ENCODE measurements at regions not wholly inside any gene's neighbourhood (a gene's known extent, or its start where the extent isn't known, plus 50 kb on each side); places are given as distances from the start of the nearest gene placed in this dataset.
"Not testable (repeated sequence)": the region's sequence is repeated elsewhere in the genome, so short reads cannot be mapped to it uniquely, and the experiment has no call there.

GRCh38 chr6:168826726-168827585 is 386.0 kb downstream of the SMOC2 start:
- no peak for TF ChIP-seq ZNF274 (IDR thresholded peaks at IDR 0.05; ENCODE audit: low read depth, low read length)
- H3K4me3 ChIP-seq (ENCODE audit: low read length), result no peak overlapping the region

- no peak overlapping the region for H3K4me3 ChIP-seq (ENCODE audit: low read length)
- no peak for TF ChIP-seq ZNF274 (IDR thresholded peaks at IDR 0.05; ENCODE audit: low read depth, low read length)
Measured at GRCh38 chr6:168826078-168826390, 385.1 kb downstream of the SMOC2 start.

GRCh38 chr6:168825226-168826077 is 384.5 kb downstream of the SMOC2 start:
- TF ChIP-seq ZNF274 (IDR thresholded peaks at IDR 0.05; ENCODE audit: low read depth, low read length), result no peak
- no peak overlapping the region for H3K4me3 ChIP-seq (ENCODE audit: low read length)

GRCh38 chr6:168823397-168824212 is 382.6 kb downstream of the SMOC2 start:
- TF ChIP-seq ZNF274 (IDR thresholded peaks at IDR 0.05; ENCODE audit: low read depth, low read length), result no peak
- no peak overlapping the region for H3K4me3 ChIP-seq (ENCODE audit: low read length)

GRCh38 chr6:168822376-168822775 is 381.4 kb downstream of the SMOC2 start:
- TF ChIP-seq ZNF274 (IDR thresholded peaks at IDR 0.05; ENCODE audit: low read depth, low read length), result no peak
- H3K4me3 ChIP-seq (ENCODE audit: low read length), result no peak overlapping the region

- no peak overlapping the region for H3K4me3 ChIP-seq (ENCODE audit: low read length)
- no peak for TF ChIP-seq ZNF274 (IDR thresholded peaks at IDR 0.05; ENCODE audit: low read depth, low read length)
Measured at GRCh38 chr6:168819546-168819945, 378.6 kb downstream of the SMOC2 start.

GRCh38 chr6:168817558-168818159 is 376.7 kb downstream of the SMOC2 start:
- TF ChIP-seq ZNF274 (IDR thresholded peaks at IDR 0.05; ENCODE audit: low read depth, low read length), result no peak
- H3K4me3 ChIP-seq (ENCODE audit: low read length), result no peak overlapping the region

GRCh38 chr6:168815229-168815628 is 374.2 kb downstream of the SMOC2 start:
- no peak for TF ChIP-seq ZNF274 (IDR thresholded peaks at IDR 0.05; ENCODE audit: low read depth, low read length)
- H3K4me3 ChIP-seq (ENCODE audit: low read length), result no peak overlapping the region

GRCh38 chr6:168808232-168808631 is 367.2 kb downstream of the SMOC2 start:
- TF ChIP-seq ZNF274 (IDR thresholded peaks at IDR 0.05; ENCODE audit: low read depth, low read length), result no peak
- H3K4me3 ChIP-seq (ENCODE audit: low read length), result no peak overlapping the region

- TF ChIP-seq ZNF274 (IDR thresholded peaks at IDR 0.05; ENCODE audit: low read depth, low read length), result no peak
- H3K4me3 ChIP-seq (ENCODE audit: low read length), result no peak overlapping the region
Measured at GRCh38 chr6:168804331-168804730, 363.3 kb downstream of the SMOC2 start.

- TF ChIP-seq ZNF274 (IDR thresholded peaks at IDR 0.05; ENCODE audit: low read depth, low read length), result no peak
Measured at GRCh38 chr6:168803874-168804273, 362.9 kb downstream of the SMOC2 start.

GRCh38 chr6:168799067-168799466 is 358.1 kb downstream of the SMOC2 start:
- H3K4me3 ChIP-seq (ENCODE audit: low read length), result no peak overlapping the region
- no peak for TF ChIP-seq ZNF274 (IDR thresholded peaks at IDR 0.05; ENCODE audit: low read depth, low read length)

More at GRCh38 chr6:168803874-168804273, 362.9 kb downstream of the SMOC2 start:
- H3K4me3 ChIP-seq (ENCODE audit: low read length), result no peak overlapping the region

- no peak overlapping the region for H3K4me3 ChIP-seq (ENCODE audit: low read length)
- TF ChIP-seq ZNF274 (IDR thresholded peaks at IDR 0.05; ENCODE audit: low read depth, low read length), result no peak
Measured at GRCh38 chr6:168796106-168796505, 355.1 kb downstream of the SMOC2 start.

- H3K4me3 ChIP-seq (ENCODE audit: low read length), result not testable (repeated sequence)
Measured at GRCh38 chr6:168795611-168796010, 354.6 kb downstream of the SMOC2 start.
